ENCODE measurements at regions not wholly inside any gene's neighbourhood (a gene's known extent, or its start where the extent isn't known, plus 50 kb on each side); places are given as distances from the start of the nearest gene placed in this dataset.

GRCh38 chr12:91651728-91652127 lies 469.1 kb upstream of the DCN start:
- TF ChIP-seq POLR2A (IDR thresholded peaks at IDR 0.05) (no peak), CTCF (IDR thresholded peaks at IDR 0.05) (no peak)
- intact Hi-C loops (cut with DNase I; ENCODE audit: low total_unique reads) = no loop called here
- DNase-seq = no peak
- no peaks in the 10 kb centered on the region for H3K9me3 ChIP-seq
- H3K27me3 ChIP-seq = no peaks in the 10 kb centered on the region
- H3K36me3 ChIP-seq = no peaks in the 10 kb centered on the region
- H3K4me3 ChIP-seq = no peak overlapping the region
- H3K4me1 ChIP-seq = no peaks in the 10 kb centered on the region
- no peak overlapping the region for H3K27ac ChIP-seq

- Histone ChIP-seq H3K36me3 (no peaks in the 10 kb centered on the region), H3K27ac (no peak overlapping the region), H3K4me1 (no peaks in the 10 kb centered on the region), H3K4me3 (no peak overlapping the region), H3K9me3 (no peaks in the 10 kb centered on the region), H3K27me3 (no peaks in the 10 kb centered on the region)
- intact Hi-C loops (cut with DNase I; ENCODE audit: low total_unique reads) = no loop called here
- no peak for TF ChIP-seq POLR2A (IDR thresholded peaks at IDR 0.05)
- no peak for TF ChIP-seq CTCF (IDR thresholded peaks at IDR 0.05)
- no peak for DNase-seq
Measured at GRCh38 chr12:91643763-91644162, 461.1 kb upstream of the DCN start.

GRCh38 chr12:91640021-91640420 lies 457.4 kb upstream of the DCN start:
- H3K4me3 ChIP-seq = no peak overlapping the region
- intact Hi-C loops (cut with DNase I; ENCODE audit: low total_unique reads) = no loop called here
- no peak overlapping the region for H3K27ac ChIP-seq
- H3K27me3 ChIP-seq = no peaks in the 10 kb centered on the region
- H3K4me1 ChIP-seq = no peaks in the 10 kb centered on the region
- no peak for TF ChIP-seq CTCF (IDR thresholded peaks at IDR 0.05)
- no peak for TF ChIP-seq POLR2A (IDR thresholded peaks at IDR 0.05)
- no peak for DNase-seq
- H3K9me3 ChIP-seq = no peaks in the 10 kb centered on the region
- no peaks in the 10 kb centered on the region for H3K36me3 ChIP-seq

- Histone ChIP-seq H3K36me3 (no peaks in the 10 kb centered on the region), H3K9me3 (no peaks in the 10 kb centered on the region), H3K4me3 (no peak overlapping the region), H3K27me3 (no peaks in the 10 kb centered on the region), H3K4me1 (no peaks in the 10 kb centered on the region), H3K27ac (no peak overlapping the region)
- intact Hi-C loops (cut with DNase I; ENCODE audit: low total_unique reads) = no loop called here
- TF ChIP-seq POLR2A (IDR thresholded peaks at IDR 0.05) (no peak), CTCF (IDR thresholded peaks at IDR 0.05) (no peak)
- DNase-seq = no peak
Measured at GRCh38 chr12:91639327-91639726, 456.7 kb upstream of the DCN start.

GRCh38 chr12:91637789-91638624 lies 455.4 kb upstream of the DCN start:
- intact Hi-C loops (cut with DNase I; ENCODE audit: low total_unique reads) = no loop called here
- no peak for DNase-seq
- Histone ChIP-seq H3K36me3 (no peaks in the 10 kb centered on the region), H3K27ac (no peak overlapping the region), H3K4me1 (no peaks in the 10 kb centered on the region), H3K9me3 (no peaks in the 10 kb centered on the region), H3K4me3 (no peak overlapping the region), H3K27me3 (no peaks in the 10 kb centered on the region)
- TF ChIP-seq CTCF (IDR thresholded peaks at IDR 0.05) (no peak), POLR2A (IDR thresholded peaks at IDR 0.05) (no peak)

Measured in uterus (tissue), 3 donors.